GM10266 (cell line): ENCODE measurements at regions not wholly inside any gene's neighbourhood (a gene's known extent, or its start where the extent isn't known, plus 50 kb on each side); places are given as distances from the start of the nearest gene placed in this dataset.

Source experiments
- DNase-seq: peaks from one replicate; pipeline ENCODE4 v3.0.0; 2012; ENCODE audit errors: extremely low spot score
- TF ChIP-seq, protein P1 (sequence below): IDR thresholded peaks from 2 replicates; pipeline ENCODE4 v1.5.1; 2012; ENCODE audit warnings: mild to moderate bottlenecking, low read depth; ENCODE audit not compliant: control insufficient read depth, insufficient read depth; ENCODE audit errors: missing control alignments

DNA sequence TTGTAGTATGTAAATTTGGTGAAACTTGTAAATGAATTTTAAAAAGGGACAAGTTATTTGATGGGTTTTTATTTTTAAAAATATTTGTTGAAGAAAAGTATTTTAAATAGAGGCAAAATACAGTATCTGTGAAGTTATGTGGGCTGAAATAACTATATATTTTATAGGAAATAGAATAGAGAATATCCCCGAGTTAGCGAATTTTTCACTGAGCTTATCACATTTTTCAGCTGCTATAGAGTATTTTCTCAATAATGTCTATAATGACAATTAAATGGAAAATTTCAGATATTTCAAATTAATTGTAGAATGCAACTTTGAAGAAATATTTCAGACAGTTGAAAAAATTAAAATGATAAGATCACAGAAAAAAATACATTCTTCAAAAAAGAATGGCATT lies 166.4 kb upstream of the TP63 start:
- TF ChIP-seq, protein P1, sequence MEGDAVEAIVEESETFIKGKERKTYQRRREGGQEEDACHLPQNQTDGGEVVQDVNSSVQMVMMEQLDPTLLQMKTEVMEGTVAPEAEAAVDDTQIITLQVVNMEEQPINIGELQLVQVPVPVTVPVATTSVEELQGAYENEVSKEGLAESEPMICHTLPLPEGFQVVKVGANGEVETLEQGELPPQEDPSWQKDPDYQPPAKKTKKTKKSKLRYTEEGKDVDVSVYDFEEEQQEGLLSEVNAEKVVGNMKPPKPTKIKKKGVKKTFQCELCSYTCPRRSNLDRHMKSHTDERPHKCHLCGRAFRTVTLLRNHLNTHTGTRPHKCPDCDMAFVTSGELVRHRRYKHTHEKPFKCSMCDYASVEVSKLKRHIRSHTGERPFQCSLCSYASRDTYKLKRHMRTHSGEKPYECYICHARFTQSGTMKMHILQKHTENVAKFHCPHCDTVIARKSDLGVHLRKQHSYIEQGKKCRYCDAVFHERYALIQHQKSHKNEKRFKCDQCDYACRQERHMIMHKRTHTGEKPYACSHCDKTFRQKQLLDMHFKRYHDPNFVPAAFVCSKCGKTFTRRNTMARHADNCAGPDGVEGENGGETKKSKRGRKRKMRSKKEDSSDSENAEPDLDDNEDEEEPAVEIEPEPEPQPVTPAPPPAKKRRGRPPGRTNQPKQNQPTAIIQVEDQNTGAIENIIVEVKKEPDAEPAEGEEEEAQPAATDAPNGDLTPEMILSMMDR, result no peak
- no peak for DNase-seq

- TF ChIP-seq, protein P1, result no peak
- DNase-seq, result no peak
These were observed 165.2 kb upstream of the TP63 start for GRCh38 chr3:189466004-189466403.

DNA sequence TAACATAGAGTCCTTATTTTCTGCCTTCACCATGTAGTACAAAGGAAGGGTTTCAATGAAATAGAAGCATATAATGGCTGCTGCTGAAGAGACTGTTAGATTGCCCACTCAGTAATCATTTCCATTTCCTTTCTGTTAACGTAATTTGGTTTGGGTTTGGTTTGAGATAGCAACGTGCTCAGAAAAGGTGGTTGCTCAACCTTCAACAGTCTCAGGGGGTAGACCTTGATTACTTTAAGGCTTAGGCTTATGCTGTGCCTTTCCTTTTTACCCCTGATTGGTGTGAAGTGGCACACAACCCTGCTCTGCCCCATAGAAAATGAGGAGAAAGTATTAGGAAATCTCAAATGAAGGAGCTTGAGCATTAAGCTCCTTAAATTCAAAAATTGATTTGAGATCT lies 163.7 kb upstream of the TP63 start:
- DNase-seq, result no peak
- TF ChIP-seq, protein P1, result no peak

- TF ChIP-seq, protein P1, result no peak
- no peak for DNase-seq
These were observed 156.2 kb upstream of the TP63 start for GRCh38 chr3:189474944-189475343.

- DNase-seq, result no peak
- TF ChIP-seq, protein P1, result no peak
These were observed 153.6 kb upstream of the TP63 start for GRCh38 chr3:189477614-189478013.

GRCh38 chr3:189486556-189486955 lies 144.6 kb upstream of the TP63 start:
- no peak for DNase-seq
- TF ChIP-seq, protein P1, result no peak

DNA sequence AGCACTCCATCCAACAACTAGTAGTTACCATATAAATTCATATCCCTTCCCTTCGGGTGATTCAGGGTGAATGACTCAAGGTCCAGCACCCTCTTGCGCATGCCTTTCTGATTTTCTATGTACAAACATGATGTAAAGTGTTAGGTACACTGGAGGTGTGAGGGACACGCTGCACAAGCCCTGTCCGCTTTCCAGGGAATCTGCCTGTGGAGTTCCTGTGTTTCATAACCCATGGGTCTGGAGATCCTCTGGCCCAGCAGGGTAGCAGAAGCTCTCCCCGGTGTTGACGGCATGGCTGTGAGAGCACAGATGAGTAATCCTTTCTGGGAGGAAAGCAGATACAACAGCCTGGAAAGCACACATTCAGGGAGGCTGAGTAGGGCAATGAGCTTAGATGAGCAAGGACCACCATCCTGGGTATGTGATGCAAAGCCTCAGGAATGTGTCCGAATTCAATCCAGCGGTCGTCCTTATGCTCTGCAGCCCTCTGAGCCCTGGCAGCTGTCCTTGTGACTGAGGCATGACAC lies 142.9 kb upstream of the TP63 start:
- no peak for DNase-seq

More for the DNA sequence above, 142.9 kb upstream of the TP63 start:
- TF ChIP-seq, protein P1, result no peak
